Upper lobe of left lung (tissue), 4 donors: ENCODE measurements at regions not wholly inside any gene's neighbourhood (a gene's known extent, or its start where the extent isn't known, plus 50 kb on each side); places are given as distances from the start of the nearest gene placed in this dataset.
"Not testable (repeated sequence)": the region's sequence is repeated elsewhere in the genome, so short reads cannot be mapped to it uniquely, and the experiment has no call there.

Experiments used
- CTCF ChIP-seq, 6 experiments: fragments of 450-650 bp in 4 of 6; fragments of 200-600 bp in 2 of 6; sonication (generic) in 2 of 6; IDR thresholded peaks; one replicate each; pipeline ENCODE4 v1.5.1; 2016 to 2019; ENCODE audit warnings: antibody characterized with exemption in 6 of 6
- EP300 ChIP-seq, 4 donors: sonication (generic); formaldehyde crosslinking; IDR thresholded peaks; one replicate each; pipeline ENCODE4 v1.5.1; 2017; ENCODE audit warnings: antibody characterized with exemption in 4 of 4, control low read depth in 2 of 4
- POLR2A ChIP-seq, 4 donors: fragments of 450-650 bp; IDR thresholded peaks; one replicate each; pipeline ENCODE4 v1.5.1; 2016 to 2017; ENCODE audit warnings: antibody characterized with exemption in 4 of 4, mild to moderate bottlenecking in 2 of 4
- POLR2AphosphoS5 ChIP-seq, 2 donors: sonication (generic); formaldehyde crosslinking; IDR thresholded peaks; one replicate each; pipeline ENCODE4 v1.5.1; 2017; ENCODE audit warnings: antibody characterized with exemption in 2 of 2

DNA sequence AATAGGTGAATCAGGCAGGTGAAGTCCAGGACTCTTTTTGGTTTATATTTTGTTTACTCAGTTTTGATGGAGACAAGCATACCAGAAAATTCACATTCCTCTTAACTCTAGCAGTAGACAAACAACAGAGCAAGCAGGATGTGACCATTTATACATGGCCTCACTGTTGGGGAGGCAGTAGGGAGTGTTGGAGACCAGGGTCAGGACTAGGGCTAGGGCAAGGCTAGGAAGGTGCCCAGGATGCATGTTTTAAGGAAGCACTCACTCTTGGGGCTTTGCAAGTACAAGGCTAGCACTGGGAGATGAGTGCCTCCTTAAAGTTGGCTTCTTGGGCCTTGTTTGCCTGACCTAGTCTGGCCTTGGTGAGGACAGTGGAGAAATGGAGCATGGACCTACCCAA, 84.5 kb upstream of the PLGLB2 start:
- TF ChIP-seq CTCF, POLR2A, POLR2AphosphoS5, EP300 (IDR thresholded peaks at IDR 0.05): not testable (repeated sequence)
